Psoas muscle (tissue), 7 donors: ENCODE measurements at regions not wholly inside any gene's neighbourhood (a gene's known extent, or its start where the extent isn't known, plus 50 kb on each side); places are given as distances from the start of the nearest gene placed in this dataset.

Source experiments
- ATAC-seq, 4 donors: fragments of 200-7000 bp; cut with Tn5 transposase; one replicate each; pipeline ENCODE4 v1.9.1; 2020; ENCODE audit warnings: moderate library complexity in 3 of 4, mild to moderate bottlenecking in 2 of 4
- DNase-seq, 2 donors: peaks; one replicate each; pipeline ENCODE4 v3.0.0-alpha.2; 2020
- H3K27ac ChIP-seq: fragments of 200-600 bp; one replicate; pipeline ENCODE4 v1.8.0; 2022
- H3K27me3 ChIP-seq, 3 donors: fragments of 200-600 bp in 1 of 3; one replicate each; pipeline versions ENCODE4 v1.6.1 to v1.8.0; 2013 to 2022; ENCODE audit warnings: low read length in 2 of 3, mild to moderate bottlenecking in 2 of 3, moderate library complexity in 1 of 3; ENCODE audit not compliant: insufficient read depth in 3 of 3
- H3K36me3 ChIP-seq, 2 donors: fragments of 200-600 bp in 1 of 2; one replicate each; pipeline versions ENCODE4 v1.6.1 to v1.8.0; 2013 to 2022; ENCODE audit warnings: low read depth in 1 of 2, mild to moderate bottlenecking in 1 of 2, moderate library complexity in 1 of 2; ENCODE audit not compliant: insufficient read depth in 1 of 2
- H3K4me1 ChIP-seq: fragments of 200-600 bp; one replicate; pipeline ENCODE4 v1.8.0; 2022
- H3K4me3 ChIP-seq: fragments of 200-600 bp; one replicate; pipeline ENCODE4 v1.8.0; 2022; ENCODE audit warnings: mild to moderate bottlenecking
- H3K9me3 ChIP-seq: fragments of 200-600 bp; one replicate; pipeline ENCODE4 v1.8.0; 2022
- CTCF ChIP-seq: fragments of 200-600 bp; IDR thresholded peaks from one replicate; pipeline ENCODE4 v1.8.0; 2022; ENCODE audit warnings: antibody characterized with exemption
- WGBS, 3 donors: extraction: QIAGEN DNeasy Blood & Tissue Kit; methylation state at CpG; one replicate each; pipeline versions ENCODE4 v1.1.6 to v1.1.7; 2013; 5-methylcytosine and 5-hydroxymethylcytosine counted together
- intact Hi-C, 2 donors: fragments of 100-400 bp; cut with DNase I; formaldehyde crosslinking; loops; one replicate each; pipeline versions ENCODE4 v1.11.0 to v1.14.2; 2022
- donor health status: healthy with polysubstance abuse.
- donor health status: DM: no; HTN: no; CAD: no; lungs with moderate emphysema.
- donor health status: Bipolar disorder and iron deficiency.
- donor health status: healthy.
- donor health status: DM: yes; HTN: yes; CAD: no.
- donor health status: DM: no; HTN: no; CAD: no.
- donor health status: DM: yes; HTN: yes; CAD: no.

- 88 to 95% (median 88%) methylated on average over 2 of the region's 2 CpGs for WGBS, 3 donors
- Histone ChIP-seq H3K27ac (no peak overlapping the region), H3K4me1 (no peaks in the 10 kb centered on the region), H3K4me3 (no peak overlapping the region), H3K27me3 (no peaks in the 10 kb centered on the region), H3K36me3 (no peaks in the 10 kb centered on the region), H3K9me3 (no peaks in the 10 kb centered on the region)
- no peak for TF ChIP-seq CTCF
- DNase-seq, result no peak
- intact Hi-C loops, result no loop called here
- no peak for ATAC-seq
Observed at GRCh38 chr5:122722341-122722740, 52.5 kb upstream of the SNX2 start.

GRCh38 chr5:122723606-122724352 lies 51.1 kb upstream of the SNX2 start:
- Histone ChIP-seq H3K4me1 (no peaks in the 10 kb centered on the region), H3K27me3 (no peaks in the 10 kb centered on the region), H3K9me3 (no peaks in the 10 kb centered on the region), H3K4me3 (no peak overlapping the region), H3K36me3 (no peaks in the 10 kb centered on the region), H3K27ac (no peak overlapping the region)
- ATAC-seq, result no peak
- intact Hi-C loops, result no loop called here
- no peak for DNase-seq
- WGBS, 3 donors, result 38 to 45% (median 38%) methylated on average over 4 of the region's 4 CpGs
- no peak for TF ChIP-seq CTCF
